B cell (primary cell): ENCODE measurements at regions not wholly inside any gene's neighbourhood (a gene's known extent, or its start where the extent isn't known, plus 50 kb on each side); places are given as distances from the start of the nearest gene placed in this dataset.

Source experiments
- CTCF ChIP-seq: fragments of 200-600 bp; IDR thresholded peaks from one replicate; pipeline ENCODE4 v1.8.0; 2022; ENCODE audit warnings: antibody characterized with exemption, mild to moderate bottlenecking
- EZH2 ChIP-seq: IDR thresholded peaks from 2 replicates; pipeline ENCODE4 v1.6.1; 2012; ENCODE audit warnings: borderline replicate concordance, low read depth, mild to moderate bottlenecking, moderate library complexity, low read length; ENCODE audit not compliant: insufficient read depth, poor library complexity, severe bottlenecking

- no peak for TF ChIP-seq EZH2
- no peak for TF ChIP-seq CTCF
These were observed 62.6 kb downstream of the TRIML1 start for GRCh38 chr4:188201851-188202250.
